ENCODE measurements at regions not wholly inside any gene's neighbourhood (a gene's known extent, or its start where the extent isn't known, plus 50 kb on each side); places are given as distances from the start of the nearest gene placed in this dataset.

- peak; percentile 76 for DNase-seq
Measured at GRCh38 chr7:22559829-22560489, 60.0 kb upstream of the STEAP1B start.

GRCh38 chr7:22557167-22557566, 57.2 kb upstream of the STEAP1B start:
- no peak for DNase-seq

- no peak for DNase-seq
Measured at GRCh38 chr7:22555476-22555875, 55.5 kb upstream of the STEAP1B start.

- no peak for DNase-seq
Measured at GRCh38 chr7:22554184-22554583, 54.2 kb upstream of the STEAP1B start.

GRCh38 chr7:22551768-22552513, 52.0 kb upstream of the STEAP1B start:
- DNase-seq, result no peak

GRCh38 chr7:22550514-22551030, 50.6 kb upstream of the STEAP1B start:
- DNase-seq, result no peak

GRCh38 chr7:22549667-22550513, 49.9 kb upstream of the STEAP1B start:
- DNase-seq, result peak; percentile 77
